ENCODE measurements at regions not wholly inside any gene's neighbourhood (a gene's known extent, or its start where the extent isn't known, plus 50 kb on each side); places are given as distances from the start of the nearest gene placed in this dataset.

GRCh38 chr11:110375351-110375750, 54.4 kb upstream of the FDX1 start (continued):
- TF ChIP-seq NANOG (IDR thresholded peaks at IDR 0.05; ENCODE audit: borderline replicate concordance) (no peak), ZNF331 (CRISPR knock-in tag; IDR thresholded peaks at IDR 0.05; ENCODE audit: low read depth) (no peak), EZH2 (IDR thresholded peaks at IDR 0.05; ENCODE audit: low read depth, unreplicated experiment) (no peak), ETS1 (IDR thresholded peaks at IDR 0.05) (no peak), ZNF114 (CRISPR knock-in tag; IDR thresholded peaks at IDR 0.05) (no peak), JUNB (IDR thresholded peaks at IDR 0.05; ENCODE audit: unreplicated experiment) (no peak)
- TF ChIP-seq, protein P1, sequence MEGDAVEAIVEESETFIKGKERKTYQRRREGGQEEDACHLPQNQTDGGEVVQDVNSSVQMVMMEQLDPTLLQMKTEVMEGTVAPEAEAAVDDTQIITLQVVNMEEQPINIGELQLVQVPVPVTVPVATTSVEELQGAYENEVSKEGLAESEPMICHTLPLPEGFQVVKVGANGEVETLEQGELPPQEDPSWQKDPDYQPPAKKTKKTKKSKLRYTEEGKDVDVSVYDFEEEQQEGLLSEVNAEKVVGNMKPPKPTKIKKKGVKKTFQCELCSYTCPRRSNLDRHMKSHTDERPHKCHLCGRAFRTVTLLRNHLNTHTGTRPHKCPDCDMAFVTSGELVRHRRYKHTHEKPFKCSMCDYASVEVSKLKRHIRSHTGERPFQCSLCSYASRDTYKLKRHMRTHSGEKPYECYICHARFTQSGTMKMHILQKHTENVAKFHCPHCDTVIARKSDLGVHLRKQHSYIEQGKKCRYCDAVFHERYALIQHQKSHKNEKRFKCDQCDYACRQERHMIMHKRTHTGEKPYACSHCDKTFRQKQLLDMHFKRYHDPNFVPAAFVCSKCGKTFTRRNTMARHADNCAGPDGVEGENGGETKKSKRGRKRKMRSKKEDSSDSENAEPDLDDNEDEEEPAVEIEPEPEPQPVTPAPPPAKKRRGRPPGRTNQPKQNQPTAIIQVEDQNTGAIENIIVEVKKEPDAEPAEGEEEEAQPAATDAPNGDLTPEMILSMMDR (conservative IDR thresholded peaks at IDR 0.05; ENCODE audit: low read depth in 2 of 2), result no peak
- TF ChIP-seq, protein P2, sequence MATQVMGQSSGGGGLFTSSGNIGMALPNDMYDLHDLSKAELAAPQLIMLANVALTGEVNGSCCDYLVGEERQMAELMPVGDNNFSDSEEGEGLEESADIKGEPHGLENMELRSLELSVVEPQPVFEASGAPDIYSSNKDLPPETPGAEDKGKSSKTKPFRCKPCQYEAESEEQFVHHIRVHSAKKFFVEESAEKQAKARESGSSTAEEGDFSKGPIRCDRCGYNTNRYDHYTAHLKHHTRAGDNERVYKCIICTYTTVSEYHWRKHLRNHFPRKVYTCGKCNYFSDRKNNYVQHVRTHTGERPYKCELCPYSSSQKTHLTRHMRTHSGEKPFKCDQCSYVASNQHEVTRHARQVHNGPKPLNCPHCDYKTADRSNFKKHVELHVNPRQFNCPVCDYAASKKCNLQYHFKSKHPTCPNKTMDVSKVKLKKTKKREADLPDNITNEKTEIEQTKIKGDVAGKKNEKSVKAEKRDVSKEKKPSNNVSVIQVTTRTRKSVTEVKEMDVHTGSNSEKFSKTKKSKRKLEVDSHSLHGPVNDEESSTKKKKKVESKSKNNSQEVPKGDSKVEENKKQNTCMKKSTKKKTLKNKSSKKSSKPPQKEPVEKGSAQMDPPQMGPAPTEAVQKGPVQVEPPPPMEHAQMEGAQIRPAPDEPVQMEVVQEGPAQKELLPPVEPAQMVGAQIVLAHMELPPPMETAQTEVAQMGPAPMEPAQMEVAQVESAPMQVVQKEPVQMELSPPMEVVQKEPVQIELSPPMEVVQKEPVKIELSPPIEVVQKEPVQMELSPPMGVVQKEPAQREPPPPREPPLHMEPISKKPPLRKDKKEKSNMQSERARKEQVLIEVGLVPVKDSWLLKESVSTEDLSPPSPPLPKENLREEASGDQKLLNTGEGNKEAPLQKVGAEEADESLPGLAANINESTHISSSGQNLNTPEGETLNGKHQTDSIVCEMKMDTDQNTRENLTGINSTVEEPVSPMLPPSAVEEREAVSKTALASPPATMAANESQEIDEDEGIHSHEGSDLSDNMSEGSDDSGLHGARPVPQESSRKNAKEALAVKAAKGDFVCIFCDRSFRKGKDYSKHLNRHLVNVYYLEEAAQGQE (IDR thresholded peaks at IDR 0.05; ENCODE audit: unreplicated experiment), result no peak

DNA sequence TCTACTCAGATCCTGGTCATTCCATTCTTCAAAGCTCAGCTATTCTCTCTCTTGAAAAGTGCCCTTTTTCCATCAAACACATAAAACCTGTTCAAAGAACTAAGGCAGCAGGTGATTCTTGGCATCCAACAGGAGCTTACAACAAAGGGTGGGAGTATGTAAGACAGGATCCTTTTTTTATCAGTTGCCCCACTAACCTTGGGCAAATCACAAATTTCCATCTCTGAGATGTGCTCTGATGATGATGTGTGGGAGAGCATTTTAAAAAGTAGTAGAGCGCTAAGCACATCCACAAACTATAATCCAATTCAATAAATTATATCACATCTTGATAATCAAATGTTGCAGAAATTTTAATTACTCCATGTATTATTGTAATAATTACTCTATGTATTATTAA, 53.7 kb upstream of the FDX1 start:
- no peak overlapping the region for H3K4me3 Mint-ChIP-seq
- H3K36me3 Mint-ChIP-seq (ENCODE audit: low read depth), result no peaks in the 10 kb centered on the region
- no peak for ATAC-seq
- peak overlapping the region; percentile 39; the same call in 1 of the 2 replicates for H2AFZ ChIP-seq
- H3K36me3 ChIP-seq (ENCODE audit: insufficient read depth), result no peaks in the 10 kb centered on the region
- no peak overlapping the region for H3K4me3 ChIP-seq
- peaks cover 2% of the 10 kb centered on the region for H3K27me3 Mint-ChIP-seq (ENCODE audit: insufficient read depth, low read depth, poor library complexity)
- H3K27ac Mint-ChIP-seq, result no peak overlapping the region
- 0 out of 2 replicates have a peak overlapping the region, but pooled peaks have one; percentile 39 for H3K27ac ChIP-seq (ENCODE audit: low read depth)
- no peaks in the 10 kb centered on the region for H3K4me1 ChIP-seq (ENCODE audit: insufficient read depth)
- H4K20me1 ChIP-seq (replicated peaks; ENCODE audit: insufficient read depth), result no peaks in the 10 kb centered on the region
- no peak overlapping the region for H3K4me2 ChIP-seq
- no peaks in the 10 kb centered on the region for H3F3A ChIP-seq (replicated peaks; ENCODE audit: low read depth)
- H3K79me2 ChIP-seq (replicated peaks; ENCODE audit: insufficient read depth), result no peaks in the 10 kb centered on the region
- no peaks in the 10 kb centered on the region for H3K9me2 ChIP-seq (ENCODE audit: insufficient read depth)
- peaks cover 6% of the 10 kb centered on the region; the same call in 2 of the 3 replicates for H3K4me1 Mint-ChIP-seq
- H3K27me3 ChIP-seq (ENCODE audit: insufficient read depth), result no peaks in the 10 kb centered on the region
- no peak for DNase-seq (ENCODE audit: low spot score)
- no peaks in the 10 kb centered on the region for H3K9me3 Mint-ChIP-seq
- TF ChIP-seq JUNB (IDR thresholded peaks at IDR 0.05; ENCODE audit: unreplicated experiment) (no peak), NANOG (IDR thresholded peaks at IDR 0.05; ENCODE audit: borderline replicate concordance) (no peak), POLR2AphosphoS5 (IDR thresholded peaks at IDR 0.05; ENCODE audit: low read depth) (no peak), ZNF114 (CRISPR knock-in tag; IDR thresholded peaks at IDR 0.05) (no peak), STAT1 (IDR thresholded peaks at IDR 0.05; ENCODE audit: unreplicated experiment) (no peak), ZNF331 (CRISPR knock-in tag; IDR thresholded peaks at IDR 0.05; ENCODE audit: low read depth) (no peak)
- TF ChIP-seq, protein P2 (IDR thresholded peaks at IDR 0.05; ENCODE audit: unreplicated experiment), result no peak
- TF ChIP-seq, protein P1 (conservative IDR thresholded peaks at IDR 0.05; ENCODE audit: low read depth in 2 of 2), result no peak
